Heart left ventricle (tissue), 16 donors: ENCODE measurements at regions not wholly inside any gene's neighbourhood (a gene's known extent, or its start where the extent isn't known, plus 50 kb on each side); places are given as distances from the start of the nearest gene placed in this dataset.
A peak's percentile ranks its signal among the peaks of the same experiment; 100 is the strongest.

Source experiments
- ATAC-seq, 4 donors: fragments of 200-7000 bp; cut with Tn5 transposase; one replicate each; pipeline ENCODE4 v1.9.1; 2020 to 2022; ENCODE audit warnings: moderate library complexity in 4 of 4, mild to moderate bottlenecking in 3 of 4, moderate number of reproducible peaks in 1 of 4
- DNase-seq, 5 donors: peaks; one replicate each; pipeline ENCODE4 v3.0.0-alpha.2; 2020
- H3K27ac ChIP-seq, 12 donors: fragments of 200-600 bp; sonication (generic) in 4 of 12; one replicate each; pipeline versions ENCODE4 v1.5.0 to v1.8.0; 2016 to 2022; ENCODE audit warnings: mild to moderate bottlenecking in 2 of 12
- H3K27me3 ChIP-seq, 9 donors: fragments of 200-600 bp; sonication (generic) in 2 of 9; one replicate each; pipeline versions ENCODE4 v1.5.1 to v1.8.0; 2016 to 2022; ENCODE audit warnings: mild to moderate bottlenecking in 3 of 9
- H3K36me3 ChIP-seq, 9 donors: fragments of 200-600 bp; sonication (generic) in 2 of 9; one replicate each; pipeline versions ENCODE4 v1.5.0 to v1.8.0; 2018 to 2022; ENCODE audit warnings: mild to moderate bottlenecking in 2 of 9
- H3K4me1 ChIP-seq, 12 donors: fragments of 200-600 bp; sonication (generic) in 4 of 12; one replicate each; pipeline versions ENCODE4 v1.5.0 to v1.8.0; 2016 to 2022; ENCODE audit warnings: mild to moderate bottlenecking in 3 of 12
- H3K4me3 ChIP-seq, 12 donors: fragments of 200-600 bp; sonication (generic) in 4 of 12; one replicate each; pipeline versions ENCODE4 v1.5.0 to v1.8.0; 2017 to 2022; ENCODE audit warnings: mild to moderate bottlenecking in 9 of 12, moderate library complexity in 4 of 12
- H3K9me3 ChIP-seq, 12 donors: fragments of 200-600 bp; sonication (generic) in 4 of 12; one replicate each; pipeline versions ENCODE4 v1.5.0 to v1.8.0; 2016 to 2022; ENCODE audit warnings: mild to moderate bottlenecking in 1 of 12
- POLR2A ChIP-seq, 2 donors: fragments of 450-650 bp; IDR thresholded peaks; one replicate each; pipeline ENCODE4 v1.6.1; 2017; ENCODE audit warnings: antibody characterized with exemption in 2 of 2, mild to moderate bottlenecking in 2 of 2, moderate library complexity in 2 of 2
- WGBS, 4 donors: extraction: QIAGEN DNeasy Blood & Tissue Kit in 2 of 4; methylation state at CpG; one replicate each; pipeline versions ENCODE4 v1.1.5 to v1.1.7; 2013 to 2018; 5-methylcytosine and 5-hydroxymethylcytosine counted together
- intact Hi-C, 10 donors: fragments of 100-400 bp; cut with DNase I; formaldehyde crosslinking; loops; one replicate each; pipeline versions ENCODE4 v1.11.1 to v1.14.2; 2022
- TF ChIP-seq, protein P1 (sequence below), 12 donors: fragments of 200-600 bp; sonication (generic) in 4 of 12; IDR thresholded peaks; one replicate each; pipeline versions ENCODE4 v1.5.0 to v1.8.0; 2018 to 2022; ENCODE audit warnings: antibody characterized with exemption in 12 of 12, mild to moderate bottlenecking in 5 of 12
- donor health status: ischemic (EF 13 %, LVEDD 7.1; RV severe dilation, severe dysfunction).
- donor health status: healthy with polysubstance abuse.
- donor health status: DM: no; HTN: yes; CAD: no.
- donor health status: DM: no; HTN: no; CAD: no.
- donor health status: ischemic (EF 25% LVEDD 6.9; RV normal size, moderate dysfunction).
- donor health status: ischemic (EF 25% LVEDD 5.7; RV mildly dilated, moderate dysfunction).
- donor health status: healthy.
- donor health status: DM: yes; HTN: yes; CAD: no.
- donor health status: ischemic (EF 35%, LVEDD 5.7; RV mildly dilated, moderate dysfunction).
- donor health status: nonischemic (EF 11% LVEDD 7.7; RV severe dilation, severe dysfunction).
- donor health status: DM: yes; HTN: yes; CAD: no.
- donor health status: PGD.
- donor health status: ischemic (EF 29% LVEDD 5.4; RV normal size, mild dysfunction).
- donor health status: nonischemic (EF 23%, LVEDD 6.1; RV moderate dilation, normal function).

DNA sequence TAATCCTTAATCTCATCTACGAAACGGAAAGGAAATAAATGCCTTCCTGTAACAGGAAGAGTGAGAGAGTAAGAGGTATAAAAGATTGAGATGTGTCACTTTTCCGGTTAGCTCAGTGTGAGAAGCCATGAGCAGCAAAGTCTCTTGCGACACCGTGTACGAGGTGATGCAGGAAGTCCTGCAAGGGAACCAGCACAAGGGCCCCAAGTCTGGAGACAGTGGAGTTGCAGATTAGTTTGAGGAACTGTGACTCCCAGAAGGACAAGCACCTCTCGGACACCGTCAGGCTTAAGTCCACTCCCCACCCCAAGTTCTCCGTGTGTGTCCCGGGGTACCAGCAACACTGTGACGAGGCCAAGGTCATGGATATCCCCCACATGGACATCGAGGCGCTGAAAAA lies 592.3 kb upstream of the ADGRL2 start:
- ATAC-seq (peak in 2 of 4 donors; percentile 34 to 51), DNase-seq (peak in 2 of 5 donors; percentile 20 to 40)
- H3K4me1 ChIP-seq = no peaks in the 10 kb centered on the region
- intact Hi-C loops = no loop called here
- TF ChIP-seq, protein P1, sequence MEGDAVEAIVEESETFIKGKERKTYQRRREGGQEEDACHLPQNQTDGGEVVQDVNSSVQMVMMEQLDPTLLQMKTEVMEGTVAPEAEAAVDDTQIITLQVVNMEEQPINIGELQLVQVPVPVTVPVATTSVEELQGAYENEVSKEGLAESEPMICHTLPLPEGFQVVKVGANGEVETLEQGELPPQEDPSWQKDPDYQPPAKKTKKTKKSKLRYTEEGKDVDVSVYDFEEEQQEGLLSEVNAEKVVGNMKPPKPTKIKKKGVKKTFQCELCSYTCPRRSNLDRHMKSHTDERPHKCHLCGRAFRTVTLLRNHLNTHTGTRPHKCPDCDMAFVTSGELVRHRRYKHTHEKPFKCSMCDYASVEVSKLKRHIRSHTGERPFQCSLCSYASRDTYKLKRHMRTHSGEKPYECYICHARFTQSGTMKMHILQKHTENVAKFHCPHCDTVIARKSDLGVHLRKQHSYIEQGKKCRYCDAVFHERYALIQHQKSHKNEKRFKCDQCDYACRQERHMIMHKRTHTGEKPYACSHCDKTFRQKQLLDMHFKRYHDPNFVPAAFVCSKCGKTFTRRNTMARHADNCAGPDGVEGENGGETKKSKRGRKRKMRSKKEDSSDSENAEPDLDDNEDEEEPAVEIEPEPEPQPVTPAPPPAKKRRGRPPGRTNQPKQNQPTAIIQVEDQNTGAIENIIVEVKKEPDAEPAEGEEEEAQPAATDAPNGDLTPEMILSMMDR (IDR thresholded peaks at IDR 0.05) = no peak
- no peak for TF ChIP-seq POLR2A (IDR thresholded peaks at IDR 0.05)
- H3K36me3 ChIP-seq = no peaks in the 10 kb centered on the region
- H3K27ac ChIP-seq = no peak overlapping the region
- WGBS, 4 donors = 74 to 79% (median 78%) methylated on average over 12 to 13 of the region's 13 CpGs
- no peaks in the 10 kb centered on the region for H3K9me3 ChIP-seq
- no peak overlapping the region for H3K4me3 ChIP-seq
- no peaks in the 10 kb centered on the region for H3K27me3 ChIP-seq

DNA sequence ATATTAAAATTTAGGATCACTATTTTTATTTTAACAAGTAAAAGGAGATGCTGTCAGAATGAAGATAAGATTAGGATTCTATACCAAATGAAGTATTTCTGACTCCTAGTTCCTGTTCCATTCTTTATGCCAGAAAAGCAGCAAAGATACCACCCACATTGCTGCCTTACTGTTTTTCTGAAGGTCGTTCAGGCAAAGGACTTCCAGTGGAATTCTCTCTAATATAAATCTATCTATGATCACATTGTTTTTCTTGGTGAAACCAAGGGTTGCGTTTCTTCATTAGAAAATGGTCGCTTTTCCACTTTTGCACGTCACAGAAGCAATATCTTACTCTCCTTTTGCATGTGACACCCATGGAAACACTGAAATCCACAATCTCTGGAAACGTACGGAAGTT lies 594.8 kb upstream of the ADGRL2 start:
- Histone ChIP-seq H3K9me3 (no peaks in the 10 kb centered on the region), H3K27me3 (no peaks in the 10 kb centered on the region), H3K36me3 (no peaks in the 10 kb centered on the region), H3K4me1 (no peaks in the 10 kb centered on the region), H3K27ac (no peak overlapping the region), H3K4me3 (no peak overlapping the region)
- 68 to 75% (median 70%) methylated on average over 6 of the region's 6 CpGs for WGBS, 4 donors
- no peak for TF ChIP-seq POLR2A (IDR thresholded peaks at IDR 0.05)
- TF ChIP-seq, protein P1 (IDR thresholded peaks at IDR 0.05) = no peak
- intact Hi-C loops = no loop called here
- ATAC-seq (no peak), DNase-seq (no peak)

DNA sequence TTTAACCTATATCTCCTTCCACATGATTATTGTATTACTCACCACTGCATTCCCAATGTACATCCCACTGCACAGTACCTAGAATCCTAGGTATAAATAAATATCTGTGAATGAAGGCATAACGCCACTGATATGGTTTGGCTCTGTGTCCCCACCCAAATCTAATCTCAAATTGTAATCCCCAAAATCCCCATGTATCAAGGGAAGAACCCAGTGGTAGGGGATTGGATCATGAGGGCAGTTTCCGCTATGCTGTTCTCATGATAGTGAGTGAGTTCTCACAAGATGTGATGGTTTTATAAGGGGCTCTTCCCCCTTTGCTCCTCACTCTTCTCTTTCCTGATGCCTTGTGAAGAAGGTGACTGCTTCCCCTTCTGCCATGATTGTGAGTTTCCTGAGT lies 599.0 kb upstream of the ADGRL2 start:
- WGBS, 4 donors = 89 to 98% (median 92%) methylated on average over 2 of the region's 2 CpGs
- Histone ChIP-seq H3K9me3 (no peaks in the 10 kb centered on the region), H3K27me3 (no peaks in the 10 kb centered on the region), H3K27ac (no peak overlapping the region), H3K4me3 (no peak overlapping the region), H3K4me1 (no peaks in the 10 kb centered on the region), H3K36me3 (no peaks in the 10 kb centered on the region)
- DNase-seq (no peak), ATAC-seq (no peak)
- intact Hi-C loops = no loop called here
- no peak for TF ChIP-seq POLR2A (IDR thresholded peaks at IDR 0.05)
- TF ChIP-seq, protein P1 (IDR thresholded peaks at IDR 0.05) = no peak

DNA sequence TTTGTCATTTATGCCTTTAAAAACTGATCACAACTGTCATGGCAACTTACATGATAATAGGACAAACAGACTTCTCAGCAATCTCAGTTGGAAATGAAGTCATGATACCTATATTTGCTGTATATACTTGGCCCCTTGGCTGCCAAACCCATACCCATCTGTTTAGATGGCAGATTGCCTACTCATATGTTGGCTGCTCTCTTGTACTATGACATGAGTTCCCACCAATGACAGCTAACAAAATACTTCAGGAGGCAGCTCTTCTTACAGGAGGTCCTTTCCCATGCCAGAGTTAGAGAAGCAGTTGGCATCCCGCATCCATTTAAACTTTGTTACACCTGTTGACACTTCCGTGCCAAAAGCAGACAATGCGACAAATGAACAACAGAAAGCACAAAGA lies 603.1 kb upstream of the ADGRL2 start:
- no peak for TF ChIP-seq POLR2A (IDR thresholded peaks at IDR 0.05)
- TF ChIP-seq, protein P1 (IDR thresholded peaks at IDR 0.05) = no peak
- Histone ChIP-seq H3K27me3 (no peaks in the 10 kb centered on the region), H3K4me3 (no peak overlapping the region), H3K4me1 (no peaks in the 10 kb centered on the region), H3K27ac (no peak overlapping the region), H3K9me3 (peaks cover 0 to 4% (median 0%) of the 10 kb centered on the region in 12 donors), H3K36me3 (no peaks in the 10 kb centered on the region)
- WGBS, 4 donors = 95 to 97% (median 96%) methylated on average over 3 of the region's 3 CpGs
- DNase-seq (no peak), ATAC-seq (no peak)
- intact Hi-C loops = no loop called here
